Activated CD4-positive, alpha-beta memory T cell treated with anti-CD3 and anti-CD28 coated beads for 36 hours (primary cell): ENCODE measurements at regions not wholly inside any gene's neighbourhood (a gene's known extent, or its start where the extent isn't known, plus 50 kb on each side); places are given as distances from the start of the nearest gene placed in this dataset.

Experiments
- CTCF ChIA-PET: fragments of 350-600 bp; sonication (Branson Sonifier 250); formaldehyde crosslinking; loops from one replicate; lab custom pipeline; 2021; ENCODE audit warnings: antibody characterized with exemption, inconsistent platforms; lab: Charles Lee
- POLR2A ChIA-PET: fragments of 350-600 bp; sonication (Branson Sonifier 250); formaldehyde crosslinking; loops from one replicate; lab custom pipeline; 2021; ENCODE audit warnings: antibody characterized with exemption; lab: Charles Lee
- DNase-seq: peaks from one replicate; pipeline ENCODE4 v3.0.0-alpha.2; 2020
- H3K27ac Mint-ChIP-seq: one replicate; pipeline ENCODE4 v1.8.0; 2021; ENCODE audit warnings: mixed read lengths
- H3K27me3 Mint-ChIP-seq: one replicate; pipeline ENCODE4 v1.8.0; 2021; ENCODE audit warnings: mixed read lengths
- H3K36me3 Mint-ChIP-seq: one replicate; pipeline ENCODE4 v1.8.0; 2021; ENCODE audit warnings: mixed read lengths
- H3K4me1 Mint-ChIP-seq: one replicate; pipeline ENCODE4 v1.8.0; 2021; ENCODE audit warnings: low read depth, mixed read lengths
- H3K4me3 Mint-ChIP-seq: one replicate; pipeline ENCODE4 v1.8.0; 2021; ENCODE audit warnings: mild to moderate bottlenecking, mixed read lengths
- H3K9me3 Mint-ChIP-seq: one replicate; pipeline ENCODE4 v1.8.0; 2021; ENCODE audit warnings: mixed read lengths
- intact Hi-C: fragments of 100-400 bp; cut with micrococcal nuclease; formaldehyde crosslinking; loops from one replicate; pipeline ENCODE4 v1.15.1; 2023

- POLR2A ChIA-PET: no interaction called here
- DNase-seq: no peak
- no peaks in the 10 kb centered on the region for H3K4me1 Mint-ChIP-seq
- intact Hi-C loops: no loop called here
- no peak overlapping the region for H3K27ac Mint-ChIP-seq
- no peaks in the 10 kb centered on the region for H3K27me3 Mint-ChIP-seq
- H3K36me3 Mint-ChIP-seq: no peaks in the 10 kb centered on the region
- H3K9me3 Mint-ChIP-seq: peaks cover 47% of the 10 kb centered on the region
- no peak overlapping the region for H3K4me3 Mint-ChIP-seq
- CTCF ChIA-PET: no interaction called here
Observed at GRCh38 chr2:103734911-103735310, 973.1 kb downstream of the TMEM182 start.

- no peak overlapping the region for H3K4me3 Mint-ChIP-seq
- POLR2A ChIA-PET: no interaction called here
- H3K36me3 Mint-ChIP-seq: no peaks in the 10 kb centered on the region
- CTCF ChIA-PET: no interaction called here
- no peak for DNase-seq
- no peak overlapping the region for H3K27ac Mint-ChIP-seq
- intact Hi-C loops: no loop called here
- H3K27me3 Mint-ChIP-seq: no peaks in the 10 kb centered on the region
- no peaks in the 10 kb centered on the region for H3K4me1 Mint-ChIP-seq
- peaks cover 28% of the 10 kb centered on the region for H3K9me3 Mint-ChIP-seq
Observed at GRCh38 chr2:103738108-103738507, 976.3 kb downstream of the TMEM182 start.

DNA sequence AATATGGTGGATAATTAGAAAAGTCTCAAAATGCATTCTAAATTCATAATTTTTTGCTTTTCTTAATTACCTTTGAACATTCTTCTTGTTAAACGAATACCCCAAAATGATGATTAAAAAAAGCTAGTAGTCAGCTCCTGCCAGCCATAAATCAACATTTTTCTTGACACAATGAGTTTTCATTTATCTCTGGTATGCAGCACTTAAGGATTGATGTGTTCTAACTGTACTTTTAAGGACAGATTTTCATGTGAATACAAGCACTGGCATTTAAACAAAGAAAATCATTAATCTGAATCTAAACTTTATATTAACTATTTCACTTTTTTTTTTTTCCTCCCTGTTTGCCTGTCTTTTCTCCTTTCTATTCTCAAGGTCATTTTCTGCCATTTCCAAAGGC, 976.8 kb downstream of the TMEM182 start:
- no peak overlapping the region for H3K27ac Mint-ChIP-seq
- ChIA-PET CTCF (no interaction called here), POLR2A (no interaction called here)
- H3K4me1 Mint-ChIP-seq: no peaks in the 10 kb centered on the region
- no peak overlapping the region for H3K4me3 Mint-ChIP-seq
- no peak for DNase-seq
- H3K9me3 Mint-ChIP-seq: peaks cover 23% of the 10 kb centered on the region
- intact Hi-C loops: no loop called here
- no peaks in the 10 kb centered on the region for H3K27me3 Mint-ChIP-seq
- H3K36me3 Mint-ChIP-seq: no peaks in the 10 kb centered on the region

- ChIA-PET CTCF (no interaction called here), POLR2A (no interaction called here)
- Mint-ChIP-seq H3K4me1 (no peaks in the 10 kb centered on the region), H3K4me3 (no peak overlapping the region), H3K27me3 (no peaks in the 10 kb centered on the region), H3K27ac (no peak overlapping the region), H3K36me3 (no peaks in the 10 kb centered on the region), H3K9me3 (peaks cover 20% of the 10 kb centered on the region)
- intact Hi-C loops: no loop called here
- no peak for DNase-seq
Observed at GRCh38 chr2:103739186-103739585, 977.4 kb downstream of the TMEM182 start.

DNA sequence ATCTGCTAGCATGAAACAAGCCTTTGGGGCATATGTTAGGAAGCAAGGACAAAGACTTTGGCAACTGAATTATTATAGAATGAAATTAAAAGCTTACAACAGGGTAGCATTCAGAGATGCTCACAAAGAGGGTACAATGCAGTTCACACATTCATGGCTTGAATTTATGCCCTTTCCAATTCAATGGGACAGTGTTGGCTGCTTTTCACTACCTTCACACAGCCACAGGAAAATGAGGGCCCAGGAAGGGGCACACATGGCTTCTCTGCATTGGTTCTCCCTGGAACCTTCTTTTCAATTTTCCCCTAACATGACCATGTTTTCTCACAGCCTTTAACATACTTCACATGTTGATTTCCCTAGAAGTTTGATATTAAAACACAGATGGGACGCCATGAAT, 978.1 kb downstream of the TMEM182 start:
- no peaks in the 10 kb centered on the region for H3K36me3 Mint-ChIP-seq
- no peak overlapping the region for H3K27ac Mint-ChIP-seq
- ChIA-PET CTCF (no interaction called here), POLR2A (no interaction called here)
- no peak overlapping the region for H3K4me3 Mint-ChIP-seq
- H3K4me1 Mint-ChIP-seq: no peaks in the 10 kb centered on the region
- peaks cover 19% of the 10 kb centered on the region for H3K9me3 Mint-ChIP-seq
- intact Hi-C loops: no loop called here
- DNase-seq: no peak
- no peaks in the 10 kb centered on the region for H3K27me3 Mint-ChIP-seq

DNA sequence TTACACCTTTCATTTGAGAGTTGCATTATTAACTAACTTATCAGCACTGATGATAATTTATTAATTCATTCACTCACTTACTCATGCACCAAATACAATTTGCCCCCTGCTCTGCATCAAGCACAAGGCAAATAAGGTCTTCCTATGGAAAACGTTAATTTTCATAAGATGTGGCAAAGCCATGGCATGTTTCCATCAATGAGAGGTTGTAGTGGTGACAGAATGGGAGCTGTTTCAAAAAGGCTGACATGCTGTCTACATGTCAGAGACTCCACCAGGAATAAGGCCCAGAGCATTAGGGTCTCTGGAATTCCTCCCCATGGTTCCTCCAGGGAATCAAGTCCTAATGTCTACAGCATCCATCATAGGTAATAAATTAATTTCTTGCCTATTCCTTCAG, 978.8 kb downstream of the TMEM182 start:
- DNase-seq: no peak
- ChIA-PET CTCF (no interaction called here), POLR2A (no interaction called here)
- Mint-ChIP-seq H3K9me3 (peaks cover 14% of the 10 kb centered on the region), H3K4me3 (no peak overlapping the region), H3K27ac (no peak overlapping the region), H3K36me3 (no peaks in the 10 kb centered on the region), H3K4me1 (no peaks in the 10 kb centered on the region), H3K27me3 (no peaks in the 10 kb centered on the region)
- intact Hi-C loops: no loop called here

DNA sequence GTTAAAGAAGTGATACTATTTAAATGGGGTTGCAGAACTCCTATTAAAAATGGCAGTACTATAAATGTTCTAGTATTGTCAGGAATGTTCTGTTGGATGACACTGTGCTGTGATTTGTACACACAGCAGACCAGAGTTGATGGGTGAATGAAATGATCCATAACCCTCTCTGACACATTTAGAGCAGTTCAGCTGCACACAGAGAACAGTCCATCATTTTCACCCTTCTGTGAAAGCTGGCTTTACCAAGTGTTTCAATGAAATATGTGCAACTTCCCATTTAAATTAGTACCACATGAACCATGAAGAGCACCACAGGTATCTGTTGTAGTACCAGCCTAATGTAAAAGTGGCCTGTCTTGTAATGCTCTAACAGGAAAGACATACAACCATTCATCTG, 981.4 kb downstream of the TMEM182 start:
- DNase-seq: no peak
- Mint-ChIP-seq H3K27me3 (no peaks in the 10 kb centered on the region), H3K4me3 (no peak overlapping the region), H3K27ac (no peak overlapping the region), H3K36me3 (no peaks in the 10 kb centered on the region), H3K9me3 (peaks cover 12% of the 10 kb centered on the region), H3K4me1 (no peaks in the 10 kb centered on the region)
- ChIA-PET CTCF (no interaction called here), POLR2A (no interaction called here)
- intact Hi-C loops: no loop called here

- ChIA-PET POLR2A (no interaction called here), CTCF (no interaction called here)
- Mint-ChIP-seq H3K4me3 (no peak overlapping the region), H3K9me3 (peaks cover 13% of the 10 kb centered on the region), H3K4me1 (no peaks in the 10 kb centered on the region), H3K27ac (no peak overlapping the region), H3K36me3 (no peaks in the 10 kb centered on the region), H3K27me3 (no peaks in the 10 kb centered on the region)
- intact Hi-C loops: no loop called here
- no peak for DNase-seq
Observed at GRCh38 chr2:103754530-103754929, 992.7 kb downstream of the TMEM182 start.

- Mint-ChIP-seq H3K4me1 (no peaks in the 10 kb centered on the region), H3K4me3 (no peak overlapping the region), H3K9me3 (peaks cover 39% of the 10 kb centered on the region), H3K27me3 (no peaks in the 10 kb centered on the region), H3K27ac (no peak overlapping the region), H3K36me3 (no peaks in the 10 kb centered on the region)
- intact Hi-C loops: no loop called here
- ChIA-PET POLR2A (no interaction called here), CTCF (no interaction called here)
- no peak for DNase-seq
Observed at GRCh38 chr2:103773884-103774283, 1012.1 kb downstream of the TMEM182 start.

DNA sequence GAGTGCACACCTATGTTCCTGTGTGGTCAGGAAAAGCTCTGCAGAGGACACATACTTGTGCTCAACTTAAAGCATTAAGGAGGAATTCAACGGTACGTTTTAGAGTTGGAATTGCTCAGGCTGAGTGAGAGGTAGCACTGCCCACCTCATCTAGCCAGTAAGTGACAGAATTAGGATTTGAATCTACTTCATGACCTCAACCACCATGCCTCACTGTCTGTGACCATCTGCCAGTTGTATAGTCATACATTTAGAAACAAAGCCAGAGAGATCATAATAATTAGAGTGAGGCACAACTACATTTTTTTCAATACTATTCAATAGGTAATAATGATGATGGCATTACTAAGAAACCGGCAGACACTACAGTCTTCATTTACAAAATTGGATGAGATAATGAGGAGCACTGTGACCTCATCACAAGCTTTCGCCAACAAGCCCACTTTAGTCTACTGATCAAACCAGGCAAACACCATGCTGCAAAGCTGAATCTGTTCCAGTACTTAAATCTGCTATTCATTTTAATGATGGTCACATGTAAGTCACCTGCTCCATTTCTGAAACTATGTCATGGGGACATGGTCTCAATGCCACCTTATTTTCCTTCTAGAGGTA, 1018.4 kb downstream of the TMEM182 start:
- no peak for DNase-seq
- ChIA-PET POLR2A (no interaction called here), CTCF (no interaction called here)
- Mint-ChIP-seq H3K27me3 (no peaks in the 10 kb centered on the region), H3K4me1 (no peaks in the 10 kb centered on the region), H3K4me3 (no peak overlapping the region), H3K27ac (no peak overlapping the region), H3K36me3 (no peaks in the 10 kb centered on the region), H3K9me3 (peaks cover 24% of the 10 kb centered on the region)
- intact Hi-C loops: no loop called here

- ChIA-PET POLR2A (no interaction called here), CTCF (no interaction called here)
- Mint-ChIP-seq H3K27me3 (no peaks in the 10 kb centered on the region), H3K36me3 (no peaks in the 10 kb centered on the region), H3K27ac (no peak overlapping the region), H3K4me1 (no peaks in the 10 kb centered on the region), H3K4me3 (no peak overlapping the region), H3K9me3 (peaks cover 17% of the 10 kb centered on the region)
- no peak for DNase-seq
- intact Hi-C loops: no loop called here
Observed at GRCh38 chr2:103781313-103781712, 1019.5 kb downstream of the TMEM182 start.

GRCh38 chr2:103784261-103784660, 1022.4 kb downstream of the TMEM182 start:
- POLR2A ChIA-PET: no interaction called here
- H3K36me3 Mint-ChIP-seq: no peaks in the 10 kb centered on the region
- CTCF ChIA-PET: no interaction called here
- H3K27ac Mint-ChIP-seq: no peak overlapping the region
- no peak overlapping the region for H3K4me3 Mint-ChIP-seq
- peaks cover 6% of the 10 kb centered on the region for H3K9me3 Mint-ChIP-seq
- intact Hi-C loops: no loop called here
- H3K4me1 Mint-ChIP-seq: no peaks in the 10 kb centered on the region
- DNase-seq: no peak
- no peaks in the 10 kb centered on the region for H3K27me3 Mint-ChIP-seq

- Mint-ChIP-seq H3K36me3 (no peaks in the 10 kb centered on the region), H3K27ac (no peak overlapping the region), H3K4me1 (no peaks in the 10 kb centered on the region), H3K27me3 (no peaks in the 10 kb centered on the region), H3K4me3 (no peak overlapping the region), H3K9me3 (peaks cover 6% of the 10 kb centered on the region)
- intact Hi-C loops: no loop called here
- no peak for DNase-seq
- ChIA-PET POLR2A (no interaction called here), CTCF (no interaction called here)
Observed at GRCh38 chr2:103785432-103785831, 1023.6 kb downstream of the TMEM182 start.
